Right lobe of liver (tissue), 6 donors: ENCODE measurements at regions not wholly inside any gene's neighbourhood (a gene's known extent, or its start where the extent isn't known, plus 50 kb on each side); places are given as distances from the start of the nearest gene placed in this dataset.

Source experiments
- ATAC-seq, 4 donors: fragments of 200-7000 bp; cut with Tn5 transposase; one replicate each; pipeline ENCODE4 v1.9.1; 2020; ENCODE audit warnings: mild to moderate bottlenecking in 4 of 4, moderate library complexity in 4 of 4
- DNase-seq, 3 donors: peaks; one replicate each; pipeline ENCODE4 v3.0.0-alpha.2; 2020
- H3K27ac ChIP-seq, 3 donors: fragments of 200-600 bp; one replicate each; pipeline ENCODE4 v1.8.0; 2022
- H3K27me3 ChIP-seq, 2 donors: fragments of 200-600 bp; one replicate each; pipeline ENCODE4 v1.8.0; 2022
- H3K36me3 ChIP-seq, 4 donors: fragments of 200-600 bp; sonication (generic) in 1 of 4; one replicate each; pipeline versions ENCODE4 v1.5.1 to v1.8.0; 2017 to 2022; ENCODE audit warnings: control low read depth in 1 of 4
- H3K4me1 ChIP-seq, 4 donors: fragments of 200-600 bp; sonication (generic) in 1 of 4; one replicate each; pipeline versions ENCODE4 v1.5.1 to v1.8.0; 2017 to 2022; ENCODE audit warnings: control low read depth in 1 of 4
- H3K4me3 ChIP-seq, 3 donors: fragments of 200-600 bp; one replicate each; pipeline ENCODE4 v1.8.0; 2022
- H3K9me3 ChIP-seq, 4 donors: fragments of 200-600 bp; sonication (generic) in 1 of 4; one replicate each; pipeline versions ENCODE4 v1.5.1 to v1.8.0; 2017 to 2022; ENCODE audit warnings: control low read depth in 1 of 4
- POLR2A ChIP-seq: fragments of 450-650 bp; IDR thresholded peaks from one replicate; pipeline ENCODE4 v1.6.1; 2017; ENCODE audit warnings: antibody characterized with exemption, mild to moderate bottlenecking
- WGBS: methylation state at CpG from one replicate; pipeline ENCODE4 v1.1.6; 2018; ENCODE audit warnings: low coverage, low lambda C conversion rate; ENCODE audit not compliant: insufficient coverage; ENCODE audit errors: missing lambda C conversion rate; 5-methylcytosine and 5-hydroxymethylcytosine counted together
- intact Hi-C, 2 donors: fragments of 100-400 bp; cut with DNase I; formaldehyde crosslinking; loops; one replicate each; pipeline versions ENCODE4 v1.11.2 to v1.14.1; 2022
- TF ChIP-seq, protein P1 (sequence below), 4 donors: fragments of 200-600 bp in 3 of 4; fragments of 450-650 bp in 1 of 4; IDR thresholded peaks; one replicate each; pipeline versions ENCODE4 v1.5.1 to v1.8.0; 2016 to 2022; ENCODE audit warnings: antibody characterized with exemption in 4 of 4, mild to moderate bottlenecking in 2 of 4
- donor health status: DM: no; HTN: yes; CAD: no.
- donor health status: DM: no; HTN: no; CAD: no.
- donor health status: DM: no; HTN: no; CAD: no.
- donor health status: DM: no; HTN: yes; CAD: no.
- donor health status: DM: no; HTN: yes; CAD: no.

DNA sequence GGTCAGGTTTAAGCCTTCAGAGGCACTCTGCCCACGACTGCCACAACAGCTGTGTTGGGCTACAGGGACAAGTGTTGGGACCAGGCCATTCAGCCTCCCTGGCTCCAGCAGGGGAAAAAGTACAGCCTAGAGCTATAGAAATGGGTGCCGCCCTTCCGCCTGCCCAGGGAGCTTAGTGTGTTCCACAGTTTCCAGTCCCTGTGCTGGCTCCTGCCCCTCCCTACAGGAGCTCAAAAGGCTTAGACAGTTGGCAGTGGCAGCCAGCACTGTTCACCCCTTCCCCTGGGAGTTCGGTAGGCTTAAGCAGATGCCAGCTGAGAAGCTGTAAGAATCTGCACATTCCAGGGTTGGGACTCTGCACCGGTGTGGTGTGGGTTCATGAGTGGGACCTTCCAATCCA, 408.2 kb upstream of the INTU start:
- Histone ChIP-seq H3K4me1 (no peaks in the 10 kb centered on the region), H3K27me3 (no peaks in the 10 kb centered on the region), H3K36me3 (no peaks in the 10 kb centered on the region), H3K4me3 (no peak overlapping the region), H3K27ac (no peak overlapping the region), H3K9me3 (no peaks in the 10 kb centered on the region)
- DNase-seq (no peak), ATAC-seq (no peak)
- TF ChIP-seq POLR2A: no peak
- TF ChIP-seq, protein P1, sequence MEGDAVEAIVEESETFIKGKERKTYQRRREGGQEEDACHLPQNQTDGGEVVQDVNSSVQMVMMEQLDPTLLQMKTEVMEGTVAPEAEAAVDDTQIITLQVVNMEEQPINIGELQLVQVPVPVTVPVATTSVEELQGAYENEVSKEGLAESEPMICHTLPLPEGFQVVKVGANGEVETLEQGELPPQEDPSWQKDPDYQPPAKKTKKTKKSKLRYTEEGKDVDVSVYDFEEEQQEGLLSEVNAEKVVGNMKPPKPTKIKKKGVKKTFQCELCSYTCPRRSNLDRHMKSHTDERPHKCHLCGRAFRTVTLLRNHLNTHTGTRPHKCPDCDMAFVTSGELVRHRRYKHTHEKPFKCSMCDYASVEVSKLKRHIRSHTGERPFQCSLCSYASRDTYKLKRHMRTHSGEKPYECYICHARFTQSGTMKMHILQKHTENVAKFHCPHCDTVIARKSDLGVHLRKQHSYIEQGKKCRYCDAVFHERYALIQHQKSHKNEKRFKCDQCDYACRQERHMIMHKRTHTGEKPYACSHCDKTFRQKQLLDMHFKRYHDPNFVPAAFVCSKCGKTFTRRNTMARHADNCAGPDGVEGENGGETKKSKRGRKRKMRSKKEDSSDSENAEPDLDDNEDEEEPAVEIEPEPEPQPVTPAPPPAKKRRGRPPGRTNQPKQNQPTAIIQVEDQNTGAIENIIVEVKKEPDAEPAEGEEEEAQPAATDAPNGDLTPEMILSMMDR (IDR thresholded peaks at IDR 0.05): no peak
- intact Hi-C loops: no loop called here
- 17% methylated on average over 1 of the region's 5 CpGs for WGBS

GRCh38 chr4:127229855-127230608, 402.7 kb upstream of the INTU start:
- DNase-seq: no peak
- H3K36me3 ChIP-seq: no peaks in the 10 kb centered on the region
- 39% methylated on average over 3 of the region's 3 CpGs for WGBS
- H3K4me3 ChIP-seq: no peak overlapping the region
- intact Hi-C loops: no loop called here
- H3K4me1 ChIP-seq: no peaks in the 10 kb centered on the region
- no peaks in the 10 kb centered on the region for H3K27me3 ChIP-seq
- H3K27ac ChIP-seq: no peak overlapping the region
- H3K9me3 ChIP-seq: no peaks in the 10 kb centered on the region
- no peak for ATAC-seq
- TF ChIP-seq, protein P1 (IDR thresholded peaks at IDR 0.05): no peak
- no peak for TF ChIP-seq POLR2A

- WGBS: 29% methylated on average over 2 of the region's 2 CpGs
- intact Hi-C loops: no loop called here
- TF ChIP-seq, protein P1 (IDR thresholded peaks at IDR 0.05): no peak
- no peak for TF ChIP-seq POLR2A
Measured at GRCh38 chr4:127236889-127237288, 395.9 kb upstream of the INTU start.

DNA sequence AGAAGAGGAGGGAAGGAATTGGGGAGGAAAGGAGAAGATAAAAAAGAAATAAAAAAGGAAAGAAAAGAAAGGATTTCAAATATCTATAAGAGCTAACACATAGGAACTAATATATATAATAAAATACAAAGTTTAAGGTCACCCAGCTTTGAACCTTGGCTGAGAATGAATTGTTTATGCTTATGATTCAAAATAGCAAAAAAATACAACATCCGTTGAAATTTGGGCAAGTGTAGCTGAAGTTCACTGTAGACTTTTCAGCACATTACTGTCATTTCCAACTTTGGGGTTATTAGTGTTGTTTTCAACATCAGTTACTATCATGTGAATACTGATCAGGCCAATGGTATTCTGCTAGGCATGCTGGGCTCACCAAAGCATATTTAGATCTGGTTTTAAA, 395.2 kb upstream of the INTU start:
- DNase-seq: no peak
- 50% methylated on average over 1 of the region's 1 CpG for WGBS
- no peaks in the 10 kb centered on the region for H3K36me3 ChIP-seq
- H3K27ac ChIP-seq: no peak overlapping the region
- H3K27me3 ChIP-seq: no peaks in the 10 kb centered on the region
- no peaks in the 10 kb centered on the region for H3K9me3 ChIP-seq
- no peak for ATAC-seq
- intact Hi-C loops: no loop called here
- no peaks in the 10 kb centered on the region for H3K4me1 ChIP-seq
- TF ChIP-seq, protein P1 (IDR thresholded peaks at IDR 0.05): no peak
- TF ChIP-seq POLR2A: no peak
- no peak overlapping the region for H3K4me3 ChIP-seq

More at GRCh38 chr4:127236889-127237288, 395.9 kb upstream of the INTU start:
- no peak for DNase-seq
- no peak for ATAC-seq
- Histone ChIP-seq H3K4me1 (no peaks in the 10 kb centered on the region), H3K27ac (no peak overlapping the region), H3K4me3 (no peak overlapping the region), H3K36me3 (no peaks in the 10 kb centered on the region), H3K27me3 (no peaks in the 10 kb centered on the region), H3K9me3 (no peaks in the 10 kb centered on the region)
